ENCODE measurements at regions not wholly inside any gene's neighbourhood (a gene's known extent, or its start where the extent isn't known, plus 50 kb on each side); places are given as distances from the start of the nearest gene placed in this dataset.

GRCh38 chr17:54781389-54781788 lies 119.3 kb upstream of the TOM1L1 start:
- Histone ChIP-seq H3K27me3 (ENCODE audit: insufficient read depth, low read length) (peaks cover 6% of the 10 kb centered on the region; the same call in 1 of the 2 replicates), H4K20me1 (ENCODE audit: insufficient read depth) (no peaks in the 10 kb centered on the region), H3K36me3 (ENCODE audit: control insufficient read depth in 1 of 2, insufficient read depth in 2 of 2, low read length in 2 of 2) (no peaks in the 10 kb centered on the region), H3K79me2 (ENCODE audit: insufficient read depth, low read length) (no peaks in the 10 kb centered on the region), H2AFZ (ENCODE audit: low read depth, low read length, poor library complexity, severe bottlenecking) (no peak overlapping the region), H3K9me2 (ENCODE audit: insufficient read depth) (no peaks in the 10 kb centered on the region), H3K4me2 (ENCODE audit: low read length) (no peak overlapping the region), H3K4me3 (replicated peaks in 1 of 2; ENCODE audit: low read depth in 1 of 2, low read length in 2 of 2) (no peak overlapping the region), H3K4me1 (ENCODE audit: control insufficient read depth in 1 of 2, insufficient read depth in 2 of 2, low read length in 2 of 2) (no peaks in the 10 kb centered on the region), H3K9me3 (ENCODE audit: control insufficient read depth in 1 of 2, insufficient read depth in 1 of 2, low read depth in 1 of 2, low read length in 2 of 2) (no peaks in the 10 kb centered on the region), H3K9ac (ENCODE audit: low read length) (no peak overlapping the region), H3K27ac (ENCODE audit: low read depth, low read length) (no peak overlapping the region)
- DNase-seq (ENCODE audit: low read depth, low spot score): no peak
- TF ChIP-seq JUND (IDR thresholded peaks at IDR 0.05) (no peak), SP1 (IDR thresholded peaks at IDR 0.05; ENCODE audit: low read depth) (no peak), CEBPB (IDR thresholded peaks at IDR 0.05; ENCODE audit: low read depth) (no peak), ZNF274 (IDR thresholded peaks at IDR 0.05; ENCODE audit: low read depth, low read length) (no peak), TCF7L2 (IDR thresholded peaks at IDR 0.05; ENCODE audit: borderline replicate concordance, extremely low read depth, insufficient read depth, insufficient read length) (no peak)
- BruUV-seq (replicated peaks): no TSS peak
- ChIA-PET POLR2A (no interaction called here), CTCF (no interaction called here), RAD21 (ENCODE audit: low non-redundant PET in 1 of 2, low total read pairs in 2 of 2, uncharacterized antibody in 2 of 2, unreplicated experiment in 2 of 2) (no interaction called here)
- intact Hi-C loops (cut with micrococcal nuclease): no loop called here
- ATAC-seq: no peak

- ChIA-PET POLR2A (no interaction called here), RAD21 (ENCODE audit: low non-redundant PET in 1 of 2, low total read pairs in 2 of 2, uncharacterized antibody in 2 of 2, unreplicated experiment in 2 of 2) (no interaction called here), CTCF (no interaction called here)
- ATAC-seq: no peak
- H3K9me2 ChIP-seq (ENCODE audit: insufficient read depth): no peaks in the 10 kb centered on the region
- no peak overlapping the region for H3K9ac ChIP-seq (ENCODE audit: low read length)
- H4K20me1 ChIP-seq (ENCODE audit: insufficient read depth): no peaks in the 10 kb centered on the region
- H3K27me3 ChIP-seq (ENCODE audit: insufficient read depth, low read length): peaks cover 6% of the 10 kb centered on the region; the same call in 1 of the 2 replicates
- no peak overlapping the region for H2AFZ ChIP-seq (ENCODE audit: low read depth, low read length, poor library complexity, severe bottlenecking)
- H3K4me2 ChIP-seq (ENCODE audit: low read length): no peak overlapping the region
- H3K27ac ChIP-seq (ENCODE audit: low read depth, low read length): no peak overlapping the region
- H3K4me1 ChIP-seq (ENCODE audit: control insufficient read depth in 1 of 2, insufficient read depth in 2 of 2, low read length in 2 of 2): no peaks in the 10 kb centered on the region
- DNase-seq (ENCODE audit: low read depth, low spot score): no peak
- no TSS peak for BruUV-seq (replicated peaks)
- H3K36me3 ChIP-seq (ENCODE audit: control insufficient read depth in 1 of 2, insufficient read depth in 2 of 2, low read length in 2 of 2): no peaks in the 10 kb centered on the region
- no peaks in the 10 kb centered on the region for H3K9me3 ChIP-seq (ENCODE audit: control insufficient read depth in 1 of 2, insufficient read depth in 1 of 2, low read depth in 1 of 2, low read length in 2 of 2)
- intact Hi-C loops (cut with micrococcal nuclease): no loop called here
- H3K79me2 ChIP-seq (ENCODE audit: insufficient read depth, low read length): no peaks in the 10 kb centered on the region
- TF ChIP-seq SRF (IDR thresholded peaks at IDR 0.05; ENCODE audit: low read depth): no peak
- no peak for TF ChIP-seq EZH2phosphoT487 (IDR thresholded peaks at IDR 0.05; ENCODE audit: borderline replicate concordance)
- no peak for TF ChIP-seq ZFX (IDR thresholded peaks at IDR 0.05)
- no peak for TF ChIP-seq CTCF (IDR thresholded peaks at IDR 0.05 in 2 of 3, conservative IDR thresholded peaks at IDR 0.05 in 1 of 3; ENCODE audit: borderline replicate concordance in 1 of 3, insufficient read depth in 1 of 3, low read depth in 2 of 3, low read length in 2 of 3)
- H3K4me3 ChIP-seq (replicated peaks in 1 of 2; ENCODE audit: low read depth in 1 of 2, low read length in 2 of 2): no peak overlapping the region
Observed at GRCh38 chr17:54784305-54784704, 116.3 kb upstream of the TOM1L1 start.
